Right lobe of liver (tissue), 6 donors: ENCODE measurements at regions not wholly inside any gene's neighbourhood (a gene's known extent, or its start where the extent isn't known, plus 50 kb on each side); places are given as distances from the start of the nearest gene placed in this dataset.
"Not testable (repeated sequence)": the region's sequence is repeated elsewhere in the genome, so short reads cannot be mapped to it uniquely, and the experiment has no call there.

ENCODE experiments used
- ATAC-seq, 4 donors: fragments of 200-7000 bp; cut with Tn5 transposase; one replicate each; pipeline ENCODE4 v1.9.1; 2020; ENCODE audit warnings: mild to moderate bottlenecking in 4 of 4, moderate library complexity in 4 of 4
- DNase-seq, 3 donors: peaks; one replicate each; pipeline ENCODE4 v3.0.0-alpha.2; 2020
- H3K27ac ChIP-seq, 3 donors: fragments of 200-600 bp; one replicate each; pipeline ENCODE4 v1.8.0; 2022
- H3K27me3 ChIP-seq, 2 donors: fragments of 200-600 bp; one replicate each; pipeline ENCODE4 v1.8.0; 2022
- H3K36me3 ChIP-seq, 4 donors: fragments of 200-600 bp; sonication (generic) in 1 of 4; one replicate each; pipeline versions ENCODE4 v1.5.1 to v1.8.0; 2017 to 2022; ENCODE audit warnings: control low read depth in 1 of 4
- H3K4me1 ChIP-seq, 4 donors: fragments of 200-600 bp; sonication (generic) in 1 of 4; one replicate each; pipeline versions ENCODE4 v1.5.1 to v1.8.0; 2017 to 2022; ENCODE audit warnings: control low read depth in 1 of 4
- H3K4me3 ChIP-seq, 3 donors: fragments of 200-600 bp; one replicate each; pipeline ENCODE4 v1.8.0; 2022
- H3K9me3 ChIP-seq, 4 donors: fragments of 200-600 bp; sonication (generic) in 1 of 4; one replicate each; pipeline versions ENCODE4 v1.5.1 to v1.8.0; 2017 to 2022; ENCODE audit warnings: control low read depth in 1 of 4
- CTCF ChIP-seq, 4 donors: fragments of 200-600 bp in 3 of 4; fragments of 450-650 bp in 1 of 4; IDR thresholded peaks; one replicate each; pipeline versions ENCODE4 v1.5.1 to v1.8.0; 2016 to 2022; ENCODE audit warnings: antibody characterized with exemption in 4 of 4, mild to moderate bottlenecking in 2 of 4
- POLR2A ChIP-seq: fragments of 450-650 bp; IDR thresholded peaks from one replicate; pipeline ENCODE4 v1.6.1; 2017; ENCODE audit warnings: antibody characterized with exemption, mild to moderate bottlenecking
- WGBS: methylation state at CpG from one replicate; pipeline ENCODE4 v1.1.6; 2018; ENCODE audit warnings: low coverage, low lambda C conversion rate; ENCODE audit not compliant: insufficient coverage; ENCODE audit errors: missing lambda C conversion rate; 5-methylcytosine and 5-hydroxymethylcytosine counted together
- intact Hi-C, 2 donors: fragments of 100-400 bp; cut with DNase I; formaldehyde crosslinking; loops; one replicate each; pipeline versions ENCODE4 v1.11.2 to v1.14.1; 2022
- donor health status: DM: no; HTN: yes; CAD: no.
- donor health status: DM: no; HTN: no; CAD: no.
- donor health status: DM: no; HTN: no; CAD: no.
- donor health status: DM: no; HTN: yes; CAD: no.
- donor health status: DM: no; HTN: yes; CAD: no.

GRCh38 chr18:55974521-55974920 lies 386.5 kb upstream of the TCF4 start:
- WGBS = 85% methylated on average over 3 of the region's 3 CpGs
- ATAC-seq (no peak), DNase-seq (no peak)
- no peak overlapping the region for H3K4me3 ChIP-seq
- H3K27ac ChIP-seq = no peak overlapping the region
- no peaks in the 10 kb centered on the region for H3K9me3 ChIP-seq
- TF ChIP-seq CTCF (IDR thresholded peaks at IDR 0.05) (no peak), POLR2A (no peak)
- no peaks in the 10 kb centered on the region for H3K4me1 ChIP-seq
- no peaks in the 10 kb centered on the region for H3K36me3 ChIP-seq
- intact Hi-C loops = no loop called here
- no peaks in the 10 kb centered on the region for H3K27me3 ChIP-seq

GRCh38 chr18:55968550-55968949 lies 380.6 kb upstream of the TCF4 start:
- WGBS = 75% methylated on average over 1 of the region's 3 CpGs
- Histone ChIP-seq H3K27ac (no peak overlapping the region), H3K36me3 (no peaks in the 10 kb centered on the region)

GRCh38 chr18:55967019-55967418 lies 379.0 kb upstream of the TCF4 start:
- no peak for TF ChIP-seq CTCF (IDR thresholded peaks at IDR 0.05)
- 80% methylated on average over 3 of the region's 3 CpGs for WGBS
- no peaks in the 10 kb centered on the region for H3K9me3 ChIP-seq
- H3K27ac ChIP-seq = no peak overlapping the region
- no peaks in the 10 kb centered on the region for H3K36me3 ChIP-seq
- DNase-seq (no peak), ATAC-seq (no peak)
- no peaks in the 10 kb centered on the region for H3K4me1 ChIP-seq
- intact Hi-C loops = no loop called here
- H3K27me3 ChIP-seq = no peaks in the 10 kb centered on the region
- H3K4me3 ChIP-seq = no peak overlapping the region

More at GRCh38 chr18:55968550-55968949, 380.6 kb upstream of the TCF4 start:
- no peaks in the 10 kb centered on the region for H3K4me1 ChIP-seq
- ATAC-seq = no peak
- intact Hi-C loops = no loop called here
- TF ChIP-seq CTCF (IDR thresholded peaks at IDR 0.05) = no peak
- no peak for TF ChIP-seq POLR2A
- H3K4me3 ChIP-seq = no peak overlapping the region
- H3K27me3 ChIP-seq = no peaks in the 10 kb centered on the region
- DNase-seq = no peak
- no peaks in the 10 kb centered on the region for H3K9me3 ChIP-seq

- no peak overlapping the region for H3K27ac ChIP-seq
- ATAC-seq (no peak), DNase-seq (no peak)
- H3K27me3 ChIP-seq = no peaks in the 10 kb centered on the region
- H3K36me3 ChIP-seq = no peaks in the 10 kb centered on the region
- H3K4me3 ChIP-seq = no peak overlapping the region
- intact Hi-C loops = no loop called here
- no peaks in the 10 kb centered on the region for H3K4me1 ChIP-seq
- no peak for TF ChIP-seq CTCF (IDR thresholded peaks at IDR 0.05)
- no peak for TF ChIP-seq POLR2A
- no peaks in the 10 kb centered on the region for H3K9me3 ChIP-seq
- WGBS = 63% methylated on average over 1 of the region's 1 CpG
These were observed 376.2 kb upstream of the TCF4 start for GRCh38 chr18:55964171-55964570.

GRCh38 chr18:55953326-55953725 lies 365.3 kb upstream of the TCF4 start:
- ATAC-seq = no peak
- TF ChIP-seq CTCF (IDR thresholded peaks at IDR 0.05) = no peak
- no peak for TF ChIP-seq POLR2A

GRCh38 chr18:55951738-55952137 lies 363.7 kb upstream of the TCF4 start:
- H3K36me3 ChIP-seq, ATAC-seq, H3K9me3 ChIP-seq, DNase-seq, H3K4me1 ChIP-seq, H3K27me3 ChIP-seq, H3K27ac ChIP-seq, H3K4me3 ChIP-seq, intact Hi-C loops: not testable (repeated sequence)
- WGBS = 63% methylated on average over 3 of the region's 7 CpGs

More at GRCh38 chr18:55953326-55953725, 365.3 kb upstream of the TCF4 start:
- Histone ChIP-seq H3K36me3 (no peaks in the 10 kb centered on the region), H3K27me3 (no peaks in the 10 kb centered on the region), H3K9me3 (no peaks in the 10 kb centered on the region), H3K4me1 (no peaks in the 10 kb centered on the region), H3K27ac (no peak overlapping the region), H3K4me3 (no peak overlapping the region)
- 67% methylated on average over 1 of the region's 9 CpGs for WGBS
- no peak for DNase-seq
- intact Hi-C loops = no loop called here
